AG10803 (cell line): ENCODE measurements at regions not wholly inside any gene's neighbourhood (a gene's known extent, or its start where the extent isn't known, plus 50 kb on each side); places are given as distances from the start of the nearest gene placed in this dataset.

Experiments
- DNase-seq: peaks from one replicate; pipeline ENCODE4 v3.0.0; 2010; ENCODE audit warnings: low read depth
- H3K4me3 ChIP-seq: 2 replicates; pipeline ENCODE4 v1.5.1; 2011; ENCODE audit warnings: mild to moderate bottlenecking, low read length, control low read depth
- CTCF ChIP-seq: conservative IDR thresholded peaks from 2 replicates; pipeline ENCODE4 v1.5.1; 2011; ENCODE audit warnings: mild to moderate bottlenecking, low read length, control low read depth, inconsistent platforms

DNA sequence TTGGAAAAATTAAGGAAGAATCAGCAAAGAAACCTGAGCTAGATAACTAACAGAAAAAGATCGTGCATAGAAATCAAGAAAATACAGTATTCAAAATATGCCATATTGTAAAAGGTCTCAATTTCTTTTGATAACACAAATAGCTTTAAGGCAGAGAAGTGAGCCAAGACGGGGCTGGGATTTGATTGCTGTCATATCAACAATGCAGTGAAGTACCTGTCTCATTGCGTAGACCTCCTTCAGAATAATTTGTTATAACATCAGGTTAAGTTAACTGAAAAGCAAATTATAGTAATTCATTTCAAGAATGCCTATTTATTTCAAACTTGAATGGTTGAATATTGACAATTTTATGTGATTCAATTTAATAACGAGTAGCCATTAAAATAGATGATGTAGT, 453.8 kb upstream of the MAP2 start:
- no peak for TF ChIP-seq CTCF
- DNase-seq: no peak

GRCh38 chr2:208977582-208977981, 446.3 kb upstream of the MAP2 start:
- TF ChIP-seq CTCF: no peak

More for the DNA sequence above, 453.8 kb upstream of the MAP2 start:
- H3K4me3 ChIP-seq: no peak overlapping the region

DNA sequence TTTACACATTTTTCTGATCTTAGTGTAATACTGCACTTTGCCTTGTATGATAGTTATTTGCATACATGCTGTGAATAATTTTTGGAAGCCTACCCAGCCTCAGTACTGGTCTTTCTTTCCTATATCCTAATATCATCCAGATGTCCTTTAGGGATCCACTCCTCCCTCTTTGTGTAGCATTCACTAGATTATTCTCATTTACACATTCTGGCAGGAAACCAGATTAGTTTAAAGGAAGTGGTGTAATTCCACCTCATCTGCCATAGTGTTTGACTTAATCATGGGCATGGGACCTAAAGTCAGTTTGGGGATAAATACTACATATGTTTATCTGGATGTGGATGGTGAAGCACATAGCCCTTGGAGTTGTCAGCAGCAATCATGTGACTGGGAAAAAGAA, 444.9 kb upstream of the MAP2 start:
- DNase-seq: no peak
- H3K4me3 ChIP-seq: no peak overlapping the region
- no peak for TF ChIP-seq CTCF

More at GRCh38 chr2:208977582-208977981, 446.3 kb upstream of the MAP2 start:
- H3K4me3 ChIP-seq: no peak overlapping the region
- DNase-seq: no peak

DNA sequence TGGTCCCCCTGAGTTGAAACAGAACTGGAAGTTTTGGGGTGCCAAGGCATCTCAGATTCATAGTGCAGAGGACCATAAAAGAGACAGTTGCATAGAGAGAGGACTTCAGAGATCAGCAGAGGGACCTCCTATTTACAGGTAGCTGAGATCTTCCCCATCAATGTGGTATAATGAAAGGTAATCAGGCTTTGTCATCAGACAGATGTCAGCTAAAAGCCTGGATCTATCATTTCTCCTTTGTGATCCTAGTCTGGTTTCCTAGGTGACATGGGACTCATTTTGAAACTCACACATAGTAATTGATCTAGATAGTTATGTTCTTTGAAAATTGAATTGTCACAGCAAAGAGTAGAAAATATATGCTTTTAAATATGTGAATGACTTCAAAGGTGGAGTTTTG, 443.5 kb upstream of the MAP2 start:
- no peak for DNase-seq
- no peak for TF ChIP-seq CTCF
- no peak overlapping the region for H3K4me3 ChIP-seq

DNA sequence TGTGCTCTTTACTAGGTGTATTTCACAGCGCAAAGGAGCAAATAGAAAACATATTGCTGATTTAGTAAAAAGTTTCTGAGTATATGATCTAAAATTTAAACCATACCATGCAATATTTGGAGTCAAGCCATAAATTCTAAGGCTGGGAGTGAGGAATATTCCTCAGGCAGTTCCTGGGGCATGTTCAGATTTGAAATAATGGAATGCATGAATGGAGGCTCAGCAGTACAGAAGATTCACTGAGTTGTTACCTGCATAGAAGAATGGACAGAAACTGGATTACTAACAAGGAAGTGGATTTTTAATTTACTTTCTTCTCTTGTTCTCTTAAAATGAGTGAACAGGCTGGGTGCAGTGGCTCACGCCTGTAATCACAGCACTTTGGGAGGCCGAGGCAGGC, 441.0 kb upstream of the MAP2 start:
- H3K4me3 ChIP-seq: no peak overlapping the region
- TF ChIP-seq CTCF: no peak
- DNase-seq: no peak

DNA sequence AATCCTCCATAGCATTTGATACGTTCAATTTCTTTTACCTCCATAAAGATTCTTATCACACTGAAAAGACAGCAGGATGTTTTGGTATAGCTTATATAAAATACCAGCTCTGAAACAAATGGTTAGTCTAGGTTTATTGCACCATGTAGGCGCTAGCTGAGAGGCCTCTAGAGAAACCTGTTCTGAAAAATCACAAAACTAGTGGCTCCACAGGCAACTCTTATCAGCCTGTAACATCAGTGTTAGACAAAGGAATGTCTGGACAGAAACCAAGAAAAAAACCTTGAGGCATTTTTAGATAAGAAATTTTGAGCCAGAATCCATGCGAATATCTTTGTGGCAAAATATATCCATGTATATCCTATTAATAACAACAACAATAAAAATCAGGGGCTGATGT, 440.4 kb upstream of the MAP2 start:
- DNase-seq: no peak
- no peak for TF ChIP-seq CTCF
- H3K4me3 ChIP-seq: no peak overlapping the region

DNA sequence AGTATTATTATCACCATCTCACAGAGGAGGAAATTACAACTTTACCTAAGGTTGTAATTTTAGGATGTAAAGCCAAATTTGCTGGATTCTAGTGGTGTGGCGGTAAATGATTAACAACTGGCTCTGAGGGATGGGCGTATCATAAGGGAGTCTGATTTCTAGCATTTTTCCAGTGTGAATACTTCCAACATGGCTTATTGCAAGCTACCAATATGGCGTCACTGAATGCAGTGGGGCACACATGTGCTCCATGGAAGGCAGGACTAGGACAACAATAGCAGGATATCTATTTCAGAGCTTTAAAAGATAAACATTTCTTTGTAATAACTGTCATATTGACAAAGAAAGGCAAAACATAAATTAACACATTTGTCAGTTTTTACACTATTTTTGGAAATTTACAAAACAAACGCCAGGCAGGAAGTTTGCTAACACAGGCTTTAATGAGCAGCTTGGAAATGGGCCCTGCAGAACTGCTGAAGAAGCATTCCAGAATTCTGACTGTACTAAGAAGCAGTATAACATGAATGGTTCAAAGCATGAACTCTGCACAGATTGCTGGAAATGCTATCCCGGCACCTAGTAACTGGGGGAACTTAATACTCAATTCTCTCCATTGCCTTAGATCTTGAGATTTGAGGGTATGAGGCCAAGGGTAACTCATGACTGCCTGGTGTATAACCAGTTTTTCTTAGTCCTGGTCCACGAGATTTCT, 439.3 kb upstream of the MAP2 start:
- TF ChIP-seq CTCF: no peak
- DNase-seq: no peak
- H3K4me3 ChIP-seq: no peak overlapping the region
